ENCODE measurements at regions not wholly inside any gene's neighbourhood (a gene's known extent, or its start where the extent isn't known, plus 50 kb on each side); places are given as distances from the start of the nearest gene placed in this dataset.

DNA sequence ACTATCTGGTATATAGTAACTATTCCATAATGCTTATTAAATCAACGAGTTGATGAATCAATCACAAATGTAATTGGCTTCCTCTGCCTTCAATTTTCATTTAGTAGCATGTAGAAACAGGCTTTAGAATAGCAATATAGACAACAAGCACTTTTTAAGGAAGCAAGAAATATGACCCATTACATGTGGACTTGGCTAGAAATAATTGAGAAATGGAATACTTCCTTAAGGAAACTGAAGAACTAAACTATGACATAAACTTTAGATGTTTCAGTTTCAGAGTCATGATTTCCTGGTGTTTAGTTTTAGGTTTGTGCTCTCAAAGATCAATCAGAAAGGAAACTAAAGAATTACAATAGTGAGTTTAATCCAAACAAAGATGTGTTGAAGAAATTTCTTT lies 443.8 kb downstream of the MBD2 start:
- no peak overlapping the region for H2BK5ac ChIP-seq (ENCODE audit: low read depth, low read length, poor library complexity, severe bottlenecking)
- H3K9ac ChIP-seq (ENCODE audit: low read length): no peak overlapping the region
- DNase-seq: no peak
- no peak overlapping the region for H3K18ac ChIP-seq (ENCODE audit: low read depth in 1 of 2, low read length in 2 of 2)
- H3K4me3 ChIP-seq (ENCODE audit: insufficient read depth in 1 of 2, low read depth in 1 of 2, low read length in 2 of 2): no peak overlapping the region
- no peak overlapping the region for H3K27ac ChIP-seq (ENCODE audit: low read length, poor library complexity, severe bottlenecking)
- H2BK120ac ChIP-seq (ENCODE audit: low read depth, low read length): no peak overlapping the region
- H2AK5ac ChIP-seq (ENCODE audit: low read length, severe bottlenecking): no peak overlapping the region
- no peak overlapping the region for H3K4me2 ChIP-seq (ENCODE audit: low read length, poor library complexity, severe bottlenecking)
- no peak overlapping the region for H3K23ac ChIP-seq (ENCODE audit: low read length in 2 of 2)
- no peak overlapping the region for H3K4ac ChIP-seq (ENCODE audit: low read depth in 1 of 2, low read length in 2 of 2)
- WGBS: no CpG with 5 or more reads among the region's 1 CpG
- H3K14ac ChIP-seq (ENCODE audit: low read length in 2 of 2): no peak overlapping the region
- no peaks in the 10 kb centered on the region for H3K4me1 ChIP-seq (ENCODE audit: control insufficient read depth, insufficient read depth, low read depth, low read length)
- no peak overlapping the region for H2AFZ ChIP-seq (ENCODE audit: low read depth, low read length)
- H3K27me3 ChIP-seq (ENCODE audit: control insufficient read depth in 1 of 2, insufficient read depth in 1 of 2, low read length in 2 of 2): no peaks in the 10 kb centered on the region
- H4K8ac ChIP-seq (ENCODE audit: low read length): no peak overlapping the region
- H3K36me3 ChIP-seq (ENCODE audit: control insufficient read depth in 1 of 2, insufficient read depth in 2 of 2, low read depth in 1 of 2, low read length in 2 of 2): no peaks in the 10 kb centered on the region
- no peaks in the 10 kb centered on the region for H3K79me1 ChIP-seq (replicated peaks; ENCODE audit: low read length, poor library complexity, severe bottlenecking)
- H4K91ac ChIP-seq (ENCODE audit: low read length): no peak overlapping the region
- no peak overlapping the region for H2BK15ac ChIP-seq (ENCODE audit: low read depth, poor library complexity, severe bottlenecking)
- peaks cover 4% of the 10 kb centered on the region for H3K9me3 ChIP-seq (ENCODE audit: control insufficient read depth, low read length)
- no peak overlapping the region for H2BK12ac ChIP-seq (ENCODE audit: low read length in 2 of 2)

DNA sequence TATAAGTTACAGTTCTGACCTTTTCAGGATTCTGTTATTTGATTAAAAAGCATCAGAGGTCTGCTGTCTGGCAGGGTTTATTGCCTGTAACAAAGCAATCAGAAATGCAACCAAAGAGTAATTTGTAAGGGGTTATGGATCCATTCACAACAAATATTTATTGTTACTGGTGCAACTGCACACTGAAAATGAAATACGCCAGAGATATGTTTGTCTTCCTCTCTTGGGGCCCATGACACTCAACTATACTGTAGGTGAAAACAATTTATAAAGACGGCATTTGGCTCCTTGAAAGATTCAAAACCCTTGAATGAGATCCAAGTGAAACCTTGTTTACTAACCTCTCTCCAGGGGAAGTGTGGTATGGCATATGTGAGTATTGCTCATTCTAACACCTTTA lies 452.2 kb downstream of the MBD2 start:
- Histone ChIP-seq H3K14ac (ENCODE audit: low read length in 2 of 2) (no peak overlapping the region), H3K4me3 (ENCODE audit: insufficient read depth in 1 of 2, low read depth in 1 of 2, low read length in 2 of 2) (no peak overlapping the region), H2AK5ac (ENCODE audit: low read length, severe bottlenecking) (no peak overlapping the region), H2BK120ac (ENCODE audit: low read depth, low read length) (no peak overlapping the region), H3K79me1 (replicated peaks; ENCODE audit: low read length, poor library complexity, severe bottlenecking) (no peaks in the 10 kb centered on the region), H3K18ac (ENCODE audit: low read depth in 1 of 2, low read length in 2 of 2) (no peak overlapping the region), H4K8ac (ENCODE audit: low read length) (no peak overlapping the region), H3K27me3 (ENCODE audit: control insufficient read depth in 1 of 2, insufficient read depth in 1 of 2, low read length in 2 of 2) (no peaks in the 10 kb centered on the region), H2BK5ac (ENCODE audit: low read depth, low read length, poor library complexity, severe bottlenecking) (no peak overlapping the region), H4K91ac (ENCODE audit: low read length) (no peak overlapping the region), H3K9ac (ENCODE audit: low read length) (no peak overlapping the region), H3K4me1 (ENCODE audit: control insufficient read depth, insufficient read depth, low read depth, low read length) (no peaks in the 10 kb centered on the region), H2BK15ac (ENCODE audit: low read depth, poor library complexity, severe bottlenecking) (no peak overlapping the region), H3K23ac (ENCODE audit: low read length in 2 of 2) (no peak overlapping the region), H3K36me3 (ENCODE audit: control insufficient read depth in 1 of 2, insufficient read depth in 2 of 2, low read depth in 1 of 2, low read length in 2 of 2) (no peaks in the 10 kb centered on the region), H3K27ac (ENCODE audit: low read length, poor library complexity, severe bottlenecking) (no peak overlapping the region), H3K4me2 (ENCODE audit: low read length, poor library complexity, severe bottlenecking) (no peak overlapping the region), H3K4ac (ENCODE audit: low read depth in 1 of 2, low read length in 2 of 2) (no peak overlapping the region), H3K9me3 (ENCODE audit: control insufficient read depth, low read length) (peaks cover 21% of the 10 kb centered on the region), H2BK12ac (ENCODE audit: low read length in 2 of 2) (no peak overlapping the region), H2AFZ (ENCODE audit: low read depth, low read length) (no peak overlapping the region)
- no peak for DNase-seq
- 100% methylated on average over 1 of the region's 2 CpGs for WGBS

DNA sequence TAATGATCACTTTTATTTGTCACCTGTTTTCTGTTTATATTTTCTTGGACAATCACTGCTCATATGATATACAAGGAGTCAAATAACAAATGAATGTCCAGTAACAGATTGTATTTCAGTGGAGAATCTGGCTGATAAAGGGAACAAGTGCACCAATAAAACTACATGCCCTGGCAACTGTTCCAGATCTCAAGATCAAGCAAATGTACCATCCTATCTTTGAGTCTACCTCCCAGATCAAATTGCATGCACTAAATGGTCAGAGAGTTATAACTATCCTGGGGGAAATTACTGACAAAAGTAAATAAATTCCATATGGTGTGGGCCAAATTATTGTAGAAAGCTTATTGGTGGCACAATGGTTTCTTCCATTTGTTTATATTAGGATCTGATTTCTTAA lies 452.8 kb downstream of the MBD2 start:
- no peak overlapping the region for H2BK12ac ChIP-seq (ENCODE audit: low read length in 2 of 2)
- no peak overlapping the region for H4K8ac ChIP-seq (ENCODE audit: low read length)
- no peaks in the 10 kb centered on the region for H3K36me3 ChIP-seq (ENCODE audit: control insufficient read depth in 1 of 2, insufficient read depth in 2 of 2, low read depth in 1 of 2, low read length in 2 of 2)
- no peak overlapping the region for H2BK15ac ChIP-seq (ENCODE audit: low read depth, poor library complexity, severe bottlenecking)
- H4K91ac ChIP-seq (ENCODE audit: low read length): no peak overlapping the region
- H3K23ac ChIP-seq (ENCODE audit: low read length in 2 of 2): no peak overlapping the region
- H3K9ac ChIP-seq (ENCODE audit: low read length): no peak overlapping the region
- no peak overlapping the region for H2AK5ac ChIP-seq (ENCODE audit: low read length, severe bottlenecking)
- no peaks in the 10 kb centered on the region for H3K27me3 ChIP-seq (ENCODE audit: control insufficient read depth in 1 of 2, insufficient read depth in 1 of 2, low read length in 2 of 2)
- no peak overlapping the region for H3K14ac ChIP-seq (ENCODE audit: low read length in 2 of 2)
- no peak overlapping the region for H3K18ac ChIP-seq (ENCODE audit: low read depth in 1 of 2, low read length in 2 of 2)
- H3K79me1 ChIP-seq (replicated peaks; ENCODE audit: low read length, poor library complexity, severe bottlenecking): no peaks in the 10 kb centered on the region
- H2BK5ac ChIP-seq (ENCODE audit: low read depth, low read length, poor library complexity, severe bottlenecking): no peak overlapping the region
- no peak overlapping the region for H3K27ac ChIP-seq (ENCODE audit: low read length, poor library complexity, severe bottlenecking)
- no peaks in the 10 kb centered on the region for H3K4me1 ChIP-seq (ENCODE audit: control insufficient read depth, insufficient read depth, low read depth, low read length)
- no peak overlapping the region for H2AFZ ChIP-seq (ENCODE audit: low read depth, low read length)
- no peak for DNase-seq
- no peak overlapping the region for H2BK120ac ChIP-seq (ENCODE audit: low read depth, low read length)
- no peak overlapping the region for H3K4me2 ChIP-seq (ENCODE audit: low read length, poor library complexity, severe bottlenecking)
- peaks cover 26% of the 10 kb centered on the region for H3K9me3 ChIP-seq (ENCODE audit: control insufficient read depth, low read length)
- no peak overlapping the region for H3K4me3 ChIP-seq (ENCODE audit: insufficient read depth in 1 of 2, low read depth in 1 of 2, low read length in 2 of 2)
- no peak overlapping the region for H3K4ac ChIP-seq (ENCODE audit: low read depth in 1 of 2, low read length in 2 of 2)

DNA sequence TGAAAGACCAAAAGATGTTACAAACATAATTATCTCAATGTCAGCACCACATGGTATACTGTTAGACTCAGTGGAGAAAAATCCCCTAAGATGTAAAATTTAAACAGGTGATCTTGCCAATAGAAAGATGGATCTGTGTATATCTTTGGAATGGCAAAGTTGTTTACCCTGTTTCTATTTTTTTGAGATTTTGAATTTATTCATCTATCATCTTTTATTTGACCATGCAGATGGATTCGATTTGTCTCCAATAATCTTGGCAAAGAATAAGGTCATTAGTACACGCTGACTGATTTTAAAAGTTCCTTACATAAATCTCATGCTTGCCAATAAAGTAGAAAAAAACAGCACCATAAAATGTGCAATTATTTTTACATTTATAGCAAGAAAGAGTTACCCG lies 459.3 kb downstream of the MBD2 start:
- Histone ChIP-seq H4K91ac (ENCODE audit: low read length) (no peak overlapping the region), H4K8ac (ENCODE audit: low read length) (no peak overlapping the region), H2BK5ac (ENCODE audit: low read depth, low read length, poor library complexity, severe bottlenecking) (no peak overlapping the region)

More for the DNA sequence above, 459.3 kb downstream of the MBD2 start:
- no peaks in the 10 kb centered on the region for H3K4me1 ChIP-seq (ENCODE audit: control insufficient read depth, insufficient read depth, low read depth, low read length)
- no peak overlapping the region for H2AFZ ChIP-seq (ENCODE audit: low read depth, low read length)
- no peaks in the 10 kb centered on the region for H3K27me3 ChIP-seq (ENCODE audit: control insufficient read depth in 1 of 2, insufficient read depth in 1 of 2, low read length in 2 of 2)
- H3K79me1 ChIP-seq (replicated peaks; ENCODE audit: low read length, poor library complexity, severe bottlenecking): no peaks in the 10 kb centered on the region
- no peak overlapping the region for H2AK5ac ChIP-seq (ENCODE audit: low read length, severe bottlenecking)
- no peak overlapping the region for H3K14ac ChIP-seq (ENCODE audit: low read length in 2 of 2)
- no peaks in the 10 kb centered on the region for H3K36me3 ChIP-seq (ENCODE audit: control insufficient read depth in 1 of 2, insufficient read depth in 2 of 2, low read depth in 1 of 2, low read length in 2 of 2)
- no peak overlapping the region for H2BK15ac ChIP-seq (ENCODE audit: low read depth, poor library complexity, severe bottlenecking)
- no peak overlapping the region for H3K9ac ChIP-seq (ENCODE audit: low read length)
- no peak overlapping the region for H3K27ac ChIP-seq (ENCODE audit: low read length, poor library complexity, severe bottlenecking)
- no peak overlapping the region for H2BK12ac ChIP-seq (ENCODE audit: low read length in 2 of 2)
- H3K4me3 ChIP-seq (ENCODE audit: insufficient read depth in 1 of 2, low read depth in 1 of 2, low read length in 2 of 2): no peak overlapping the region
- H3K18ac ChIP-seq (ENCODE audit: low read depth in 1 of 2, low read length in 2 of 2): no peak overlapping the region
- DNase-seq: no peak
- H3K9me3 ChIP-seq (ENCODE audit: control insufficient read depth, low read length): peaks cover 24% of the 10 kb centered on the region
- H3K4ac ChIP-seq (ENCODE audit: low read depth in 1 of 2, low read length in 2 of 2): no peak overlapping the region
- no peak overlapping the region for H3K23ac ChIP-seq (ENCODE audit: low read length in 2 of 2)
- 93% methylated on average over 3 of the region's 3 CpGs for WGBS
- H2BK120ac ChIP-seq (ENCODE audit: low read depth, low read length): no peak overlapping the region
- no peak overlapping the region for H3K4me2 ChIP-seq (ENCODE audit: low read length, poor library complexity, severe bottlenecking)

Measured in mesenchymal stem cell (in vitro differentiated cells and primary cell).